HEK293 (cell line): ENCODE measurements at regions not wholly inside any gene's neighbourhood (a gene's known extent, or its start where the extent isn't known, plus 50 kb on each side); places are given as distances from the start of the nearest gene placed in this dataset.
A peak's percentile ranks its signal among the peaks of the same experiment; 100 is the strongest.

Experiments used
- FEZF1 ChIP-seq: fragments of 450-650 bp; formaldehyde crosslinking; IDR thresholded peaks from 2 replicates; pipeline ENCODE4 v1.5.1; 2016; ENCODE audit warnings: missing biosample characterization, missing genetic modification characterization
- GFI1B ChIP-seq: fragments of 450-650 bp; formaldehyde crosslinking; IDR thresholded peaks from 2 replicates; pipeline ENCODE4 v1.5.1; 2016; ENCODE audit warnings: missing biosample characterization, missing genetic modification characterization
- HOXA7 ChIP-seq: sonication (generic); formaldehyde crosslinking; IDR thresholded peaks from 2 replicates; pipeline ENCODE4 v1.8.1; 2022; ENCODE audit warnings: missing genetic modification reagents, borderline replicate concordance
- MZF1 ChIP-seq: fragments of 450-650 bp; formaldehyde crosslinking; IDR thresholded peaks from 2 replicates; pipeline ENCODE4 v1.5.1; 2017; ENCODE audit warnings: missing biosample characterization, missing genetic modification characterization, borderline replicate concordance
- RBAK ChIP-seq: fragments of 450-650 bp; formaldehyde crosslinking; IDR thresholded peaks from 2 replicates; pipeline ENCODE4 v1.5.1; 2016; ENCODE audit warnings: missing biosample characterization, missing genetic modification characterization
- ZBTB48 ChIP-seq: fragments of 450-650 bp; formaldehyde crosslinking; IDR thresholded peaks from 2 replicates; pipeline ENCODE4 v1.5.1; 2016; ENCODE audit warnings: missing biosample characterization, missing genetic modification characterization
- ZBTB8A ChIP-seq: fragments of 450-650 bp; formaldehyde crosslinking; IDR thresholded peaks from 2 replicates; pipeline ENCODE4 v1.5.1; 2016; ENCODE audit warnings: missing biosample characterization, missing genetic modification characterization
- ZNF133 ChIP-seq: fragments of 450-650 bp; formaldehyde crosslinking; IDR thresholded peaks from 2 replicates; pipeline ENCODE4 v1.5.1; 2016; ENCODE audit warnings: missing biosample characterization, missing genetic modification characterization
- ZNF292 ChIP-seq: fragments of 450-650 bp; formaldehyde crosslinking; IDR thresholded peaks from 2 replicates; pipeline ENCODE4 v1.5.1; 2016; ENCODE audit warnings: low read depth, missing biosample characterization, missing genetic modification characterization, borderline replicate concordance
- ZNF391 ChIP-seq: fragments of 450-650 bp; formaldehyde crosslinking; IDR thresholded peaks from 2 replicates; pipeline ENCODE4 v1.5.1; 2016; ENCODE audit warnings: low read depth, missing biosample characterization, missing genetic modification characterization, borderline replicate concordance
- ZNF394 ChIP-seq: fragments of 450-650 bp; formaldehyde crosslinking; IDR thresholded peaks from 2 replicates; pipeline ENCODE4 v1.5.1; 2016; ENCODE audit warnings: missing biosample characterization, missing genetic modification characterization, mild to moderate bottlenecking, moderate library complexity, borderline replicate concordance
- ZNF544 ChIP-seq: fragments of 450-650 bp; formaldehyde crosslinking; IDR thresholded peaks from 2 replicates; pipeline ENCODE4 v1.5.0; 2017; ENCODE audit warnings: missing biosample characterization, missing genetic modification characterization
- ZNF623 ChIP-seq: fragments of 450-650 bp; formaldehyde crosslinking; IDR thresholded peaks from 2 replicates; pipeline ENCODE4 v1.5.1; 2016; ENCODE audit warnings: missing biosample characterization, missing genetic modification characterization
- ZNF768 ChIP-seq: fragments of 450-650 bp; formaldehyde crosslinking; IDR thresholded peaks from 2 replicates; pipeline ENCODE4 v1.5.1; 2018; ENCODE audit warnings: missing biosample characterization, mild to moderate bottlenecking, missing genetic modification characterization
- ZNF791 ChIP-seq: fragments of 450-650 bp; formaldehyde crosslinking; IDR thresholded peaks from 2 replicates; pipeline ENCODE4 v1.5.1; 2016; ENCODE audit warnings: missing biosample characterization, missing genetic modification characterization
- ZNF837 ChIP-seq: fragments of 450-650 bp; formaldehyde crosslinking; IDR thresholded peaks from 2 replicates; pipeline ENCODE4 v1.5.1; 2016; ENCODE audit warnings: missing biosample characterization, missing genetic modification characterization
- ZNF843 ChIP-seq: fragments of 450-650 bp; formaldehyde crosslinking; IDR thresholded peaks from 2 replicates; pipeline ENCODE4 v1.5.1; 2016; ENCODE audit warnings: missing biosample characterization, missing genetic modification characterization
- ZSCAN23 ChIP-seq: fragments of 450-650 bp; formaldehyde crosslinking; IDR thresholded peaks from 2 replicates; pipeline ENCODE4 v1.5.1; 2016; ENCODE audit warnings: missing biosample characterization, missing genetic modification characterization
- TF ChIP-seq, protein P1 (sequence below): fragments of 450-650 bp; formaldehyde crosslinking; IDR thresholded peaks from 2 replicates; pipeline ENCODE4 v1.5.1; 2016; ENCODE audit warnings: missing biosample characterization, missing genetic modification characterization, borderline replicate concordance
- TF ChIP-seq, protein P2 (sequence below): fragments of 450-650 bp; formaldehyde crosslinking; IDR thresholded peaks from 2 replicates; pipeline ENCODE4 v1.5.1; 2017; ENCODE audit warnings: missing biosample characterization, missing genetic modification characterization
- TF ChIP-seq, protein P3 (sequence below): fragments of 450-650 bp; formaldehyde crosslinking; conservative IDR thresholded peaks from 2 replicates; pipeline ENCODE4 v1.5.1; 2016; ENCODE audit warnings: low read depth, missing biosample characterization, missing genetic modification characterization
- TF ChIP-seq, protein P4 (sequence below): fragments of 450-650 bp; formaldehyde crosslinking; IDR thresholded peaks from 2 replicates; pipeline ENCODE4 v1.5.1; 2016; ENCODE audit warnings: missing biosample characterization, missing genetic modification characterization
- TF ChIP-seq, protein P5 (sequence below): fragments of 450-650 bp; formaldehyde crosslinking; IDR thresholded peaks from 2 replicates; pipeline ENCODE4 v1.5.1; 2016; ENCODE audit warnings: missing biosample characterization, missing genetic modification characterization

DNA sequence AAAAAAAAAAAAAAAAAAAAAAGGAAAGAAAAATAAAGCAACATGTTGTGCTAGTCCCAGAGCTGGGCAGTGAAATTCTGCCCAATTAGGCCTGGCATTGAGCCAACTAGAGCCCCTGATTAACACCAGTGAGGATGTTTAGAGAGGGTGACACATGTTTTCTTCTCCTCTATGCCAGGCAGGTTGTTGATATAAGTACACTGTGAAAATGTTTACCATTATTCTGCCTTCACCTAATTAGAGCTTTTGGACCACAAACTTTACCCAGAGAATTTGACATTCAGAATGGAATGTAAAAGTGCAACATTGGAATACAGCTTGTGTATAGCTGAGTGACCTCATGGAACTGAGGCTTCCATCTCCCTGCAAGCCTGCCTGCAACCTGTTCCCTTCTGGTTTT is 62.0 kb upstream of the EPCAM start (continued):
- TF ChIP-seq ZNF391 (tag by site-specific recombination) = no peak
- TF ChIP-seq RBAK (tag by site-specific recombination) = no peak
- TF ChIP-seq ZNF133 (tag by site-specific recombination) = peak; percentile 45; the same call in 1 of the 2 replicates
- no peak for TF ChIP-seq ZNF791 (tag by site-specific recombination)
- no peak for TF ChIP-seq ZNF768 (tag by site-specific recombination)
- TF ChIP-seq HOXA7 (CRISPR knock-in tag) = no peak
- TF ChIP-seq ZNF544 (tag by site-specific recombination) = peak; percentile 88
- 0 out of 2 replicates have a peak, but pooled peaks have one; percentile 23 for TF ChIP-seq ZNF843 (tag by site-specific recombination)
- TF ChIP-seq MZF1 (tag by site-specific recombination) = no peak
- no peak for TF ChIP-seq ZNF394 (tag by site-specific recombination)
- TF ChIP-seq, protein P1, sequence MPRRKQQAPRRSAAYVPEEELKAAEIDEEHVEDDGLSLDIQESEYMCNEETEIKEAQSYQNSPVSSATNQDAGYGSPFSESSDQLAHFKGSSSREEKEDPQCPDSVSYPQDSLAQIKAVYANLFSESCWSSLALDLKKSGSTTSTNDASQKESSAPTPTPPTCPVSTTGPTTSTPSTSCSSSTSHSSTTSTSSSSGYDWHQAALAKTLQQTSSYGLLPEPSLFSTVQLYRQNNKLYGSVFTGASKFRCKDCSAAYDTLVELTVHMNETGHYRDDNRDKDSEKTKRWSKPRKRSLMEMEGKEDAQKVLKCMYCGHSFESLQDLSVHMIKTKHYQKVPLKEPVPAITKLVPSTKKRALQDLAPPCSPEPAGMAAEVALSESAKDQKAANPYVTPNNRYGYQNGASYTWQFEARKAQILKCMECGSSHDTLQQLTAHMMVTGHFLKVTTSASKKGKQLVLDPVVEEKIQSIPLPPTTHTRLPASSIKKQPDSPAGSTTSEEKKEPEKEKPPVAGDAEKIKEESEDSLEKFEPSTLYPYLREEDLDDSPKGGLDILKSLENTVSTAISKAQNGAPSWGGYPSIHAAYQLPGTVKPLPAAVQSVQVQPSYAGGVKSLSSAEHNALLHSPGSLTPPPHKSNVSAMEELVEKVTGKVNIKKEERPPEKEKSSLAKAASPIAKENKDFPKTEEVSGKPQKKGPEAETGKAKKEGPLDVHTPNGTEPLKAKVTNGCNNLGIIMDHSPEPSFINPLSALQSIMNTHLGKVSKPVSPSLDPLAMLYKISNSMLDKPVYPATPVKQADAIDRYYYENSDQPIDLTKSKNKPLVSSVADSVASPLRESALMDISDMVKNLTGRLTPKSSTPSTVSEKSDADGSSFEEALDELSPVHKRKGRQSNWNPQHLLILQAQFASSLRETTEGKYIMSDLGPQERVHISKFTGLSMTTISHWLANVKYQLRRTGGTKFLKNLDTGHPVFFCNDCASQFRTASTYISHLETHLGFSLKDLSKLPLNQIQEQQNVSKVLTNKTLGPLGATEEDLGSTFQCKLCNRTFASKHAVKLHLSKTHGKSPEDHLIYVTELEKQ (tag by site-specific recombination) = no peak
- TF ChIP-seq, protein P2, sequence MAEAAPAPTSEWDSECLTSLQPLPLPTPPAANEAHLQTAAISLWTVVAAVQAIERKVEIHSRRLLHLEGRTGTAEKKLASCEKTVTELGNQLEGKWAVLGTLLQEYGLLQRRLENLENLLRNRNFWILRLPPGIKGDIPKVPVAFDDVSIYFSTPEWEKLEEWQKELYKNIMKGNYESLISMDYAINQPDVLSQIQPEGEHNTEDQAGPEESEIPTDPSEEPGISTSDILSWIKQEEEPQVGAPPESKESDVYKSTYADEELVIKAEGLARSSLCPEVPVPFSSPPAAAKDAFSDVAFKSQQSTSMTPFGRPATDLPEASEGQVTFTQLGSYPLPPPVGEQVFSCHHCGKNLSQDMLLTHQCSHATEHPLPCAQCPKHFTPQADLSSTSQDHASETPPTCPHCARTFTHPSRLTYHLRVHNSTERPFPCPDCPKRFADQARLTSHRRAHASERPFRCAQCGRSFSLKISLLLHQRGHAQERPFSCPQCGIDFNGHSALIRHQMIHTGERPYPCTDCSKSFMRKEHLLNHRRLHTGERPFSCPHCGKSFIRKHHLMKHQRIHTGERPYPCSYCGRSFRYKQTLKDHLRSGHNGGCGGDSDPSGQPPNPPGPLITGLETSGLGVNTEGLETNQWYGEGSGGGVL (tag by site-specific recombination) = 0 out of 2 replicates have a peak, but pooled peaks have one; percentile 11
- TF ChIP-seq ZBTB8A = no peak
- no peak for TF ChIP-seq GFI1B (tag by site-specific recombination)
- TF ChIP-seq ZNF292 (tag by site-specific recombination) = no peak
- TF ChIP-seq, protein P3, sequence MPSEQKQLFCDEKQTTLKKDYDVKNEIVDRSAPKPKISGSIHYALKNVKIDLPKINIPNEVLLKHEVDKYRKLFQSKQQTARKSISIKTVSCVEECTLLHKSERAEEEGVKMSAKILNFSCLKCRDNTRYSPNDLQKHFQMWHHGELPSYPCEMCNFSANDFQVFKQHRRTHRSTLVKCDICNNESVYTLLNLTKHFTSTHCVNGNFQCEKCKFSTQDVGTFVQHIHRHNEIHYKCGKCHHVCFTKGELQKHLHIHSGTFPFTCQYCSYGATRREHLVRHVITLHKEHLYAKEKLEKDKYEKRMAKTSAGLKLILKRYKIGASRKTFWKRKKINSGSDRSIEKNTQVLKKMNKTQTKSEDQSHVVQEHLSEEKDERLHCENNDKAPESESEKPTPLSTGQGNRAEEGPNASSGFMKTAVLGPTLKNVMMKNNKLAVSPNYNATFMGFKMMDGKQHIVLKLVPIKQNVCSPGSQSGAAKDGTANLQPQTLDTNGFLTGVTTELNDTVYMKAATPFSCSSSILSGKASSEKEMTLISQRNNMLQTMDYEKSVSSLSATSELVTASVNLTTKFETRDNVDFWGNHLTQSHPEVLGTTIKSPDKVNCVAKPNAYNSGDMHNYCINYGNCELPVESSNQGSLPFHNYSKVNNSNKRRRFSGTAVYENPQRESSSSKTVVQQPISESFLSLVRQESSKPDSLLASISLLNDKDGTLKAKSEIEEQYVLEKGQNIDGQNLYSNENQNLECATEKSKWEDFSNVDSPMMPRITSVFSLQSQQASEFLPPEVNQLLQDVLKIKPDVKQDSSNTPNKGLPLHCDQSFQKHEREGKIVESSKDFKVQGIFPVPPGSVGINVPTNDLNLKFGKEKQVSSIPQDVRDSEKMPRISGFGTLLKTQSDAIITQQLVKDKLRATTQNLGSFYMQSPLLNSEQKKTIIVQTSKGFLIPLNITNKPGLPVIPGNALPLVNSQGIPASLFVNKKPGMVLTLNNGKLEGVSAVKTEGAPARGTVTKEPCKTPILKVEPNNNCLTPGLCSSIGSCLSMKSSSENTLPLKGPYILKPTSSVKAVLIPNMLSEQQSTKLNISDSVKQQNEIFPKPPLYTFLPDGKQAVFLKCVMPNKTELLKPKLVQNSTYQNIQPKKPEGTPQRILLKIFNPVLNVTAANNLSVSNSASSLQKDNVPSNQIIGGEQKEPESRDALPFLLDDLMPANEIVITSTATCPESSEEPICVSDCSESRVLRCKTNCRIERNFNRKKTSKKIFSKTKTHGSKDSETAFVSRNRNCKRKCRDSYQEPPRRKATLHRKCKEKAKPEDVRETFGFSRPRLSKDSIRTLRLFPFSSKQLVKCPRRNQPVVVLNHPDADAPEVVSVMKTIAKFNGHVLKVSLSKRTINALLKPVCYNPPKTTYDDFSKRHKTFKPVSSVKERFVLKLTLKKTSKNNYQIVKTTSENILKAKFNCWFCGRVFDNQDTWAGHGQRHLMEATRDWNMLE (tag by site-specific recombination) = no peak
- TF ChIP-seq, protein P4, sequence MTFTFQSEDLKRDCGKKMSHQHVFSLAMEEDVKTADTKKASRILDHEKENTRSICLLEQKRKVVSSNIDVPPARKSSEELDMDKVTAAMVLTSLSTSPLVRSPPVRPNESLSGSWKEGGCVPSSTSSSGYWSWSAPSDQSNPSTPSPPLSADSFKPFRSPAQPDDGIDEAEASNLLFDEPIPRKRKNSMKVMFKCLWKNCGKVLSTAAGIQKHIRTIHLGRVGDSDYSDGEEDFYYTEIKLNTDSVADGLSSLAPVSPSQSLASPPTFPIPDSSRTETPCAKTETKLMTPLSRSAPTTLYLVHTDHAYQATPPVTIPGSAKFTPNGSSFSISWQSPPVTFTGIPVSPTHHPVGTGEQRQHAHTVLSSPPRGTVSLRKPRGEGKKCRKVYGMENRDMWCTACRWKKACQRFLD (tag by site-specific recombination) = no peak
- no peak for TF ChIP-seq ZBTB48 (tag by site-specific recombination)
- no peak for TF ChIP-seq ZNF837
- no peak for TF ChIP-seq ZNF623 (tag by site-specific recombination)
- TF ChIP-seq, protein P5, sequence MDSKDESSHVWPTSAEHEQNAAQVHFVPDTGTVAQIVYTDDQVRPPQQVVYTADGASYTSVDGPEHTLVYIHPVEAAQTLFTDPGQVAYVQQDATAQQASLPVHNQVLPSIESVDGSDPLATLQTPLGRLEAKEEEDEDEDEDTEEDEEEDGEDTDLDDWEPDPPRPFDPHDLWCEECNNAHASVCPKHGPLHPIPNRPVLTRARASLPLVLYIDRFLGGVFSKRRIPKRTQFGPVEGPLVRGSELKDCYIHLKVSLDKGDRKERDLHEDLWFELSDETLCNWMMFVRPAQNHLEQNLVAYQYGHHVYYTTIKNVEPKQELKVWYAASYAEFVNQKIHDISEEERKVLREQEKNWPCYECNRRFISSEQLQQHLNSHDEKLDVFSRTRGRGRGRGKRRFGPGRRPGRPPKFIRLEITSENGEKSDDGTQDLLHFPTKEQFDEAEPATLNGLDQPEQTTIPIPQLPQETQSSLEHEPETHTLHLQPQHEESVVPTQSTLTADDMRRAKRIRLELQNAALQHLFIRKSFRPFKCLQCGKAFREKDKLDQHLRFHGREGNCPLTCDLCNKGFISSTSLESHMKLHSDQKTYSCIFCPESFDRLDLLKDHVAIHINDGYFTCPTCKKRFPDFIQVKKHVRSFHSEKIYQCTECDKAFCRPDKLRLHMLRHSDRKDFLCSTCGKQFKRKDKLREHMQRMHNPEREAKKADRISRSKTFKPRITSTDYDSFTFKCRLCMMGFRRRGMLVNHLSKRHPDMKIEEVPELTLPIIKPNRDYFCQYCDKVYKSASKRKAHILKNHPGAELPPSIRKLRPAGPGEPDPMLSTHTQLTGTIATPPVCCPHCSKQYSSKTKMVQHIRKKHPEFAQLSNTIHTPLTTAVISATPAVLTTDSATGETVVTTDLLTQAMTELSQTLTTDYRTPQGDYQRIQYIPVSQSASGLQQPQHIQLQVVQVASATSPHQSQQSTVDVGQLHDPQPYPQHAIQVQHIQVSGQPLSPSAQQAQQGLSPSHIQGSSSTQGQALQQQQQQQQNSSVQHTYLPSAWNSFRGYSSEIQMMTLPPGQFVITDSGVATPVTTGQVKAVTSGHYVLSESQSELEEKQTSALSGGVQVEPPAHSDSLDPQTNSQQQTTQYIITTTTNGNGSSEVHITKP (tag by site-specific recombination) = no peak
- no peak for TF ChIP-seq ZSCAN23 (tag by site-specific recombination)
- TF ChIP-seq FEZF1 (tag by site-specific recombination) = 0 out of 2 replicates have a peak, but pooled peaks have one; percentile 25
